ENCODE measurements at regions not wholly inside any gene's neighbourhood (a gene's known extent, or its start where the extent isn't known, plus 50 kb on each side); places are given as distances from the start of the nearest gene placed in this dataset.

GRCh38 chr9:16043756-16044578, 491.1 kb downstream of the CCDC171 start:
- no peak overlapping the region for H3K4me3 ChIP-seq (replicated peaks in 1 of 2; ENCODE audit: low read depth in 1 of 2, low read length in 2 of 2)
- no peak for TF ChIP-seq REST (IDR thresholded peaks at IDR 0.05; ENCODE audit: low read depth)
- no peak for TF ChIP-seq SRF (IDR thresholded peaks at IDR 0.05; ENCODE audit: low read depth)
- TF ChIP-seq RAD21 (IDR thresholded peaks at IDR 0.05; ENCODE audit: low read depth), result no peak
- no peak for TF ChIP-seq SP1 (IDR thresholded peaks at IDR 0.05; ENCODE audit: low read depth)
- no peak for TF ChIP-seq EZH2 (IDR thresholded peaks at IDR 0.05)
- no peak for TF ChIP-seq TCF7L2 (IDR thresholded peaks at IDR 0.05; ENCODE audit: borderline replicate concordance, extremely low read depth, insufficient read depth, insufficient read length)
- no peak for TF ChIP-seq CEBPB (IDR thresholded peaks at IDR 0.05; ENCODE audit: low read depth)
- no peak for TF ChIP-seq POLR2AphosphoS5 (IDR thresholded peaks at IDR 0.05; ENCODE audit: low read depth, low read length)
- no peak for TF ChIP-seq JUND (IDR thresholded peaks at IDR 0.05)
- TF ChIP-seq ZNF274 (IDR thresholded peaks at IDR 0.05; ENCODE audit: low read depth, low read length), result no peak
- TF ChIP-seq POLR2A (IDR thresholded peaks at IDR 0.05; ENCODE audit: borderline replicate concordance, extremely low read depth, insufficient read depth, insufficient read length), result no peak
- TF ChIP-seq FOSL1 (IDR thresholded peaks at IDR 0.05; ENCODE audit: low read depth), result no peak
- H3K36me3 ChIP-seq (ENCODE audit: control insufficient read depth in 1 of 2, insufficient read depth in 2 of 2, low read length in 2 of 2), result no peaks in the 10 kb centered on the region
- no peaks in the 10 kb centered on the region for H3K9me3 ChIP-seq (ENCODE audit: control insufficient read depth in 1 of 2, insufficient read depth in 1 of 2, low read depth in 1 of 2, low read length in 2 of 2)
- H3K27me3 ChIP-seq (ENCODE audit: insufficient read depth, low read length), result no peaks in the 10 kb centered on the region
- H3K9ac ChIP-seq (ENCODE audit: low read length), result no peak overlapping the region
- H3K4me1 ChIP-seq (ENCODE audit: control insufficient read depth in 1 of 2, insufficient read depth in 2 of 2, low read length in 2 of 2), result peaks cover 2 to 7% of the 10 kb centered on the region in 2 experiments; a peak in 2 of 4 replicates
- H3K79me2 ChIP-seq (ENCODE audit: insufficient read depth, low read length), result no peaks in the 10 kb centered on the region
- no peaks in the 10 kb centered on the region for H3K9me2 ChIP-seq (ENCODE audit: insufficient read depth)
- intact Hi-C loops (cut with micrococcal nuclease), result no loop called here
- H3K4me2 ChIP-seq (ENCODE audit: low read length), result no peak overlapping the region
- ChIA-PET CTCF (no interaction called here), RAD21 (ENCODE audit: low non-redundant PET in 1 of 2, low total read pairs in 2 of 2, uncharacterized antibody in 2 of 2, unreplicated experiment in 2 of 2) (no interaction called here), POLR2A (no interaction called here)
- DNase-seq (ENCODE audit: low read depth, low spot score), result no peak
- H4K20me1 ChIP-seq (ENCODE audit: insufficient read depth), result no peaks in the 10 kb centered on the region
- no peak for ATAC-seq
- no peak overlapping the region for H3K27ac ChIP-seq (ENCODE audit: low read depth, low read length)
- H2AFZ ChIP-seq (ENCODE audit: low read depth, low read length, poor library complexity, severe bottlenecking), result no peak overlapping the region
- BruUV-seq (replicated peaks), result no TSS peak
